OCI-LY1 (cell line): ENCODE measurements at regions not wholly inside any gene's neighbourhood (a gene's known extent, or its start where the extent isn't known, plus 50 kb on each side); places are given as distances from the start of the nearest gene placed in this dataset.

ENCODE experiments used
- H2AFZ ChIP-seq: fragments of 200-600 bp; sonication (generic), shearing (Covaris generic); 2 replicates; pipeline ENCODE4 v1.6.0; 2014; ENCODE audit warnings: antibody characterized with exemption, mild to moderate bottlenecking, low read length
- H3F3A ChIP-seq: fragments of 200-600 bp; sonication (generic), shearing (Covaris generic); 2 replicates; pipeline ENCODE4 v1.6.0; 2014; ENCODE audit warnings: mild to moderate bottlenecking, antibody characterized with exemption, low read length, moderate library complexity; ENCODE audit not compliant: insufficient read depth
- H3K27ac ChIP-seq: fragments of 200-600 bp; sonication (generic); 2 replicates; pipeline ENCODE4 v1.5.1; 2014; ENCODE audit warnings: low read length, mixed run types, mild to moderate bottlenecking, low read depth; ENCODE audit not compliant: poor library complexity, severe bottlenecking
- H3K27me3 ChIP-seq: fragments of 200-600 bp; sonication (generic); 2 replicates; pipeline ENCODE4 v1.6.0; 2014; ENCODE audit warnings: antibody characterized with exemption, mild to moderate bottlenecking, low read length, moderate library complexity; ENCODE audit not compliant: insufficient read depth
- H3K36me3 ChIP-seq: fragments of 200-600 bp; sonication (generic); 2 replicates; pipeline ENCODE4 v1.6.1; 2014; ENCODE audit warnings: mild to moderate bottlenecking, antibody characterized with exemption, low read length, moderate library complexity, mixed read lengths; ENCODE audit not compliant: insufficient read depth
- H3K4me1 ChIP-seq: fragments of 200-600 bp; sonication (generic); 2 replicates; pipeline ENCODE4 v1.5.1; 2014; ENCODE audit warnings: mild to moderate bottlenecking, low read length, moderate library complexity; ENCODE audit not compliant: insufficient read depth, severe bottlenecking
- H3K4me2 ChIP-seq: fragments of 200-600 bp; sonication (generic), shearing (Covaris generic); 2 replicates; pipeline ENCODE4 v1.6.1; 2014; ENCODE audit warnings: low read length
- H3K4me3 ChIP-seq: fragments of 200-600 bp; sonication (generic); 2 replicates; pipeline ENCODE4 v1.5.1; 2014; ENCODE audit warnings: low read length, low read depth, mild to moderate bottlenecking, mixed read lengths; ENCODE audit not compliant: poor library complexity, severe bottlenecking
- H3K79me2 ChIP-seq: fragments of 200-600 bp; shearing (Covaris generic); 2 replicates; pipeline ENCODE4 v1.6.1; 2016; ENCODE audit warnings: mixed run types, low read length, mixed read lengths; ENCODE audit not compliant: insufficient read depth
- H3K9ac ChIP-seq: fragments of 200-600 bp; sonication (generic), shearing (Covaris generic); 2 replicates; pipeline ENCODE4 v1.6.1; 2014; ENCODE audit warnings: mild to moderate bottlenecking, low read length, mixed read lengths
- H3K9me2 ChIP-seq: fragments of 200-600 bp; sonication (generic), shearing (Covaris generic); 2 replicates; pipeline ENCODE4 v1.6.1; 2014; ENCODE audit warnings: low read depth, mild to moderate bottlenecking, low read length, mixed read lengths
- H3K9me3 ChIP-seq: fragments of 200-600 bp; shearing (Covaris generic); 2 replicates; pipeline ENCODE4 v1.6.1; 2014; ENCODE audit warnings: low read length, mixed read lengths
- H4K20me1 ChIP-seq: fragments of 200-600 bp; sonication (generic), shearing (Covaris generic); 2 replicates; pipeline ENCODE4 v1.6.0; 2016; ENCODE audit warnings: mild to moderate bottlenecking, low read length; ENCODE audit not compliant: insufficient read depth
- CTCF ChIP-seq: fragments of 200-600 bp; sonication (generic), shearing (Covaris generic); IDR thresholded peaks from 2 replicates; pipeline ENCODE4 v1.5.1; 2017; ENCODE audit warnings: mild to moderate bottlenecking, antibody characterized with exemption, low read length, moderate library complexity, mixed read lengths
- EZH2 ChIP-seq: fragments of 200-600 bp; sonication (generic), shearing (Covaris generic); IDR thresholded peaks from 2 replicates; pipeline ENCODE4 v1.8.0; 2017; ENCODE audit warnings: borderline replicate concordance, mixed run types, mild to moderate bottlenecking, antibody characterized with exemption, low read length, moderate library complexity, mixed read lengths

- Histone ChIP-seq H4K20me1 (no peaks in the 10 kb centered on the region), H3K9ac (no peak overlapping the region), H3K4me2 (no peak overlapping the region), H3K27ac (no peak overlapping the region), H3K9me2 (no peaks in the 10 kb centered on the region), H3K27me3 (no peaks in the 10 kb centered on the region), H3K9me3 (no peaks in the 10 kb centered on the region), H3K4me3 (no peak overlapping the region), H3K4me1 (no peaks in the 10 kb centered on the region), H3K36me3 (no peaks in the 10 kb centered on the region), H2AFZ (no peak overlapping the region), H3F3A (no peaks in the 10 kb centered on the region), H3K79me2 (no peaks in the 10 kb centered on the region)
- TF ChIP-seq CTCF (no peak), EZH2 (no peak)
These were observed 630.8 kb upstream of the INTU start for GRCh38 chr4:127001933-127002332.

DNA sequence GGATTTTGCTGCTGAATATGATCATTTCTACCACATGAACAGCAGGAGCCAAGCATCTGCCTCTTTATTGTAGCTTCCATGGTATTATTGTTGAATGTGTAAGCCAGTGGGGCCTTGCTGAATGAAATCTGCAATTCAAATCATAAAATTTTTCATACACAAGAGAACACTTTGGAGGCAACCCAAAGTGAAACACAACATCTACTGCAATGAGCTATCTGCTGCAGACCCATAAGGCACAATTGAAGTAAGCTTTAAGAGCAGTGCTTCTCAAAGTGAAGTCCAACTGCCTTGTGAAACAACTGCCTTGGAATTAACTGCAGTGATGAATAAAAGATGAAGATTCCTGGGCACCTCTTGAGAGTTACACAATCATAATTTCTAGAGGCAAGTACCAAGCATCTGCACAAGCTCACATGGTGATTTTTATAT is 626.3 kb upstream of the INTU start:
- H3K9ac ChIP-seq: no peak overlapping the region
- no peaks in the 10 kb centered on the region for H3F3A ChIP-seq
- H3K4me2 ChIP-seq: no peak overlapping the region
- no peaks in the 10 kb centered on the region for H4K20me1 ChIP-seq
- no peaks in the 10 kb centered on the region for H3K4me1 ChIP-seq
- H3K36me3 ChIP-seq: no peaks in the 10 kb centered on the region
- no peak overlapping the region for H3K4me3 ChIP-seq
- H3K9me3 ChIP-seq: no peaks in the 10 kb centered on the region
- no peaks in the 10 kb centered on the region for H3K79me2 ChIP-seq
- no peaks in the 10 kb centered on the region for H3K9me2 ChIP-seq
- TF ChIP-seq CTCF (no peak), EZH2 (no peak)
- H3K27me3 ChIP-seq: no peaks in the 10 kb centered on the region
- no peak overlapping the region for H2AFZ ChIP-seq
- H3K27ac ChIP-seq: no peak overlapping the region

DNA sequence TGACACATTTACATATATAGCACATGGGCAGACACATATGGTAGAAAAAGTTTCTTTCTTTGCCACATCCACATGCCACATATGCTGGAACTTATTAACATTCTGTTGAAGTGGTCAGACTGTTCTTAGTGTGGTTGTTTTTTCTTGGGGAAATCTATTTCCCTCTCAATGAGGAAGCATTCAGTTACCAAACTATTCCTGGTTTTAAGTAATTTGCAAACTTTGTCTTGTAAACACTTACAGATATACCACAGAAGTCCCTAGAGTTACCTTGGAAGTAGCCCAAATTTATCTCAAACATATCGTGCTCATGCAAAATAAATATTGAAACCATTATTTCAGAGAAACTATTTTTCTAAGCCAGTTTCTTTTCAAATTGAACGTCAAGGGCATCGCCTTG is 625.5 kb upstream of the INTU start:
- H3K4me1 ChIP-seq: no peaks in the 10 kb centered on the region
- H3K36me3 ChIP-seq: no peaks in the 10 kb centered on the region
- no peak overlapping the region for H3K9ac ChIP-seq
- no peaks in the 10 kb centered on the region for H3K9me3 ChIP-seq
- H4K20me1 ChIP-seq: no peaks in the 10 kb centered on the region
- H3F3A ChIP-seq: no peaks in the 10 kb centered on the region
- no peak overlapping the region for H2AFZ ChIP-seq
- no peaks in the 10 kb centered on the region for H3K27me3 ChIP-seq
- no peak overlapping the region for H3K27ac ChIP-seq
- no peaks in the 10 kb centered on the region for H3K79me2 ChIP-seq
- H3K9me2 ChIP-seq: no peaks in the 10 kb centered on the region
- no peak overlapping the region for H3K4me2 ChIP-seq
- no peak overlapping the region for H3K4me3 ChIP-seq
- no peak for TF ChIP-seq CTCF
- no peak for TF ChIP-seq EZH2
